Progenitor cell of endocrine pancreas (in vitro differentiated cells): ENCODE measurements at regions not wholly inside any gene's neighbourhood (a gene's known extent, or its start where the extent isn't known, plus 50 kb on each side); places are given as distances from the start of the nearest gene placed in this dataset.

Source experiments
- DNase-seq: peaks from one replicate; pipeline ENCODE4 v3.0.0; 2021; ENCODE audit warnings: low spot score; ENCODE audit not compliant: unreplicated experiment
- H3K27ac Mint-ChIP-seq: 2 replicates; pipeline ENCODE4 v1.8.0; 2021; ENCODE audit warnings: mild to moderate bottlenecking, moderate library complexity, mixed read lengths
- H3K27me3 Mint-ChIP-seq: 2 replicates; pipeline ENCODE4 v1.8.0; 2021; ENCODE audit warnings: mixed read lengths
- H3K36me3 Mint-ChIP-seq: 2 replicates; pipeline ENCODE4 v1.8.0; 2022; ENCODE audit warnings: mixed read lengths; ENCODE audit not compliant: insufficient read depth
- H3K4me1 Mint-ChIP-seq: 2 replicates; pipeline ENCODE4 v1.8.0; 2021; ENCODE audit warnings: low read depth, mixed read lengths
- H3K4me3 Mint-ChIP-seq: 2 replicates; pipeline ENCODE4 v1.8.0; 2021; ENCODE audit warnings: low read depth, mild to moderate bottlenecking, moderate library complexity, mixed read lengths
- H3K9me3 Mint-ChIP-seq: 2 replicates; pipeline ENCODE4 v1.8.0; 2021; ENCODE audit warnings: low read depth, mixed read lengths
- TF ChIP-seq, protein P1 (sequence below): fragments of 200-600 bp; sonication (generic); IDR thresholded peaks from one replicate; pipeline ENCODE4 v1.5.0; 2021; ENCODE audit warnings: antibody characterized with exemption, mild to moderate bottlenecking; ENCODE audit not compliant: unreplicated experiment

DNA sequence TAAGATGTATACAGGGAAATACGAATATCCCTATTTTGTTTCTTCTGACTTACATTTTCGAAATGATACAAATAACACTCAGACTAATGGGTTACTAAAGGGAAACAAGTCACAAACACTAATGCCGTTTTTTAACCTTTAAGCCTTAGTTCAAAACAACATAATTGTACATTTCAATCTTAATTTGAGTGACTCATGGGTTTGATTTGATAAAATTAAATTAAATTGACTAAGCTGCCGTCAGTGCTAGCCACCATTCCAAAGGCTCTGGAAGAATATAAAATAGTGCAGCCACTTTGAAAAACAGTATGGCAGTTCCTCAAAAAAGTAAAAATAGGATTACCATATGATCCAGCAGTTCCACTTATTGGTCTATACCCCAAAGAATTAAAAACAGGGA lies 133.8 kb upstream of the NT5C1B start:
- TF ChIP-seq, protein P1, sequence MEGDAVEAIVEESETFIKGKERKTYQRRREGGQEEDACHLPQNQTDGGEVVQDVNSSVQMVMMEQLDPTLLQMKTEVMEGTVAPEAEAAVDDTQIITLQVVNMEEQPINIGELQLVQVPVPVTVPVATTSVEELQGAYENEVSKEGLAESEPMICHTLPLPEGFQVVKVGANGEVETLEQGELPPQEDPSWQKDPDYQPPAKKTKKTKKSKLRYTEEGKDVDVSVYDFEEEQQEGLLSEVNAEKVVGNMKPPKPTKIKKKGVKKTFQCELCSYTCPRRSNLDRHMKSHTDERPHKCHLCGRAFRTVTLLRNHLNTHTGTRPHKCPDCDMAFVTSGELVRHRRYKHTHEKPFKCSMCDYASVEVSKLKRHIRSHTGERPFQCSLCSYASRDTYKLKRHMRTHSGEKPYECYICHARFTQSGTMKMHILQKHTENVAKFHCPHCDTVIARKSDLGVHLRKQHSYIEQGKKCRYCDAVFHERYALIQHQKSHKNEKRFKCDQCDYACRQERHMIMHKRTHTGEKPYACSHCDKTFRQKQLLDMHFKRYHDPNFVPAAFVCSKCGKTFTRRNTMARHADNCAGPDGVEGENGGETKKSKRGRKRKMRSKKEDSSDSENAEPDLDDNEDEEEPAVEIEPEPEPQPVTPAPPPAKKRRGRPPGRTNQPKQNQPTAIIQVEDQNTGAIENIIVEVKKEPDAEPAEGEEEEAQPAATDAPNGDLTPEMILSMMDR: no peak
- Mint-ChIP-seq H3K4me1 (no peaks in the 10 kb centered on the region), H3K36me3 (no peaks in the 10 kb centered on the region), H3K27me3 (no peaks in the 10 kb centered on the region), H3K27ac (no peak overlapping the region), H3K4me3 (no peak overlapping the region), H3K9me3 (no peaks in the 10 kb centered on the region)
- DNase-seq: no peak

DNA sequence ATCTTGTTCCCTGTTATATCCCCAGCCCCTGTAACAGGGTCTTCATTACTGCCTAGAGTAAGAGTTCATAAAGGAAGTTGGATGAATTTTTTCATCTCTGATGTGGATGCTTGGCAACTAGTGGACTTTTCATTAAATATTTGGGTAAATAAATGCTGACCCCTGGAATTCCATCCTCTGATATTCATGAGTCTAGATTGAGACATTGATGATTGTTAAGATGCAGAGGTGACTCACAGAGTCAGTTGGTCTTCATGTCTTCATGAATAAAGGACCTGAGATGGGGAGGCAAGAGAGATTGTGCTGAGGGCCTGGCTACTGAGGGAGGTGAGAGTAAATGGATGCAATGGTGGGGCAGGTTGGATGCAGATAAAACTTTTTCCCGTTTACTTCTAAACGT lies 132.7 kb upstream of the NT5C1B start:
- no peak overlapping the region for H3K27ac Mint-ChIP-seq

GRCh38 chr2:18721038-18721922 lies 131.9 kb upstream of the NT5C1B start:
- no peak for DNase-seq
- no peaks in the 10 kb centered on the region for H3K36me3 Mint-ChIP-seq
- H3K27ac Mint-ChIP-seq: no peak overlapping the region
- H3K4me1 Mint-ChIP-seq: no peaks in the 10 kb centered on the region
- H3K9me3 Mint-ChIP-seq: no peaks in the 10 kb centered on the region
- H3K27me3 Mint-ChIP-seq: no peaks in the 10 kb centered on the region
- no peak overlapping the region for H3K4me3 Mint-ChIP-seq
- TF ChIP-seq, protein P1: no peak

More for the DNA sequence above, 132.7 kb upstream of the NT5C1B start:
- H3K4me1 Mint-ChIP-seq: no peaks in the 10 kb centered on the region
- H3K9me3 Mint-ChIP-seq: no peaks in the 10 kb centered on the region
- H3K4me3 Mint-ChIP-seq: no peak overlapping the region
- H3K27me3 Mint-ChIP-seq: no peaks in the 10 kb centered on the region
- DNase-seq: no peak
- TF ChIP-seq, protein P1: no peak
- H3K36me3 Mint-ChIP-seq: no peaks in the 10 kb centered on the region

DNA sequence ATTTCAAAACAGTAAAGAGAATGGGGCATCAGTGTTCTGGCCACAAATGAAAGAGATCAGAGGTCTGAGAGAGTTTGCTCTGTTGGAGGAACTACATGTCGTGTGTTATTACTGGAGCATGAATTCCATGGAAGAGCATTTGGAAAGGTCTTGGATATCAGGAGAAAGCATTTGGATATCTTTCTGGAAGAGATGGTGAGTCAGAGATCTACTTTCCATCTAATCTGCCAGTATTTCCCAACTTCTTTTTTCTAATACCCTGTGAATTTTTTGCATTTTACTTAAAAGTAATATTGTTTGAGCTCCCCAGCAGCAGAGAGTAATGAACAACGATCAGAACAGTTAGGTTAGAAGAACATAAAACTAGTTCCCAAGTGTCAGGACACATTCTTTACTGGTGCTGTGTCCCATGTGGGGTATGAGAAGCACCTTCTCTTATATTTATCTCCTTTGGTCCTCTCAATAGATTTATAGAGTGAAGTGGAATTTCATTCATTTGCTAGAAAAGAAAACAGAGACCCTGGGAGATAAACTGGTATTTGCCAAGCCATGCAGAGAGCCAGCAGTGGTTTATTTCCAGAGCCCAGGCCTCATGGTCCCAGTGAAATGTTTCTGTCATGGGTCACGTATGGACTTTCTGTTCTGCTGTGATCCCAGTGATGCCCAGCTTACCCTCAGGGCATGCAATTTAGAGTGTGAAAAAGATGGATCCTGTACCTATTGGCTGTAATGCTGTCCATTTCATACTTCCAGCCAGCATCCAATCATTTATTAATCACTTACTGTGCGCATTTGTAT lies 130.8 kb upstream of the NT5C1B start:
- Mint-ChIP-seq H3K27me3 (no peaks in the 10 kb centered on the region), H3K9me3 (peaks cover 4% of the 10 kb centered on the region), H3K27ac (no peak overlapping the region), H3K36me3 (no peaks in the 10 kb centered on the region), H3K4me1 (no peaks in the 10 kb centered on the region), H3K4me3 (no peak overlapping the region)
- TF ChIP-seq, protein P1: no peak
- DNase-seq: no peak

DNA sequence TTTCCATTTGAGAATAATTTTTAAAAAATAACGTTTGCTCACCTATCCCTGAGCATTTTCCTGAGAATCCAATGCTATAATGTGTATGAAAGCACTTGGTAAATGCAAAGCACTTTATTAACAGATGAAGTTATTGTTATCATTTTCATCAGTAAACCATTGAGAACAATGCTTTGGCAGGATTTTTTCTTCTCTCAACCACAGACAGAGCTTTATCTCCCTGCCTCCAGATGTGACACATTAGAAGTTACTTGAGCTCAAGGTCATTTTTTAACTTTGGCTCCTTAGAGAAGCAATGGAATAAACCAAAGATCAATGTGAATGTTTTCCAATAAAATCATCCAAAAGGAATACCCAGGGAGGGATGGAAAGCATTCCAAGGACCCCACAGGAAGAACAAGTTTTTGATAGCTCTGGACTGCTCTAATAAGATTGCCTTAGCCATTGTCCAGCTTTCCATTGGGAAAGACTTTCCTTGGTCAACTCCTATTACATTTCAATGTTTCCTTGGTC lies 118.9 kb upstream of the NT5C1B start:
- Mint-ChIP-seq H3K36me3 (peaks cover 2% of the 10 kb centered on the region), H3K9me3 (peaks cover 6% of the 10 kb centered on the region), H3K4me3 (no peak overlapping the region), H3K27me3 (no peaks in the 10 kb centered on the region), H3K27ac (no peak overlapping the region), H3K4me1 (peaks cover 1% of the 10 kb centered on the region)
- no peak for DNase-seq
- TF ChIP-seq, protein P1: no peak
